Hematopoietic multipotent progenitor cell treated with erythropoietin and hydrocortisone succinate and interleukin-3 and kit ligand, for 17 days (in vitro differentiated cells): ENCODE measurements at regions not wholly inside any gene's neighbourhood (a gene's known extent, or its start where the extent isn't known, plus 50 kb on each side); places are given as distances from the start of the nearest gene placed in this dataset.

Experiments
- DNase-seq: peaks from one replicate; pipeline ENCODE4 v3.0.0-alpha.2; 2015; ENCODE audit warnings: low spot score

DNA sequence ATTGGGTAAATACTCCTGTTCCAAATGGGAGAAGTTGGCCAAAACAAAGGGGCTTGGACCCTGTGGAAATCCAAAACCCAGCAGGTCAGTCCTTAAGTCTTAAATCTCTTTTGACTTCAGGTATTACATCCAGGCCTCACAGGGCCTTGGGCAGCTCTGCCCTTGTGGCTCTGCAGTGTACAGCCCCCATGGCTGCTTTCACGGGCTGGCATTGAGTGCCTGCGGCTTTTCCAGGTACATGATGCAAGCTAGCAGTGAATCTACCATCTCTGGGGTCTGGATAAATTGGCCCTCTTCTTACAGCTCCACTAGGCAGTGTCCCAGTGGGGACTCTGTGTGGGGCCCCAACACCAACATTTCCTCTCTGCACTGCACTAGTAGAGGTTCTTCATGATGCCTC, 308.5 kb upstream of the ARRDC3 start:
- no peak for DNase-seq

DNA sequence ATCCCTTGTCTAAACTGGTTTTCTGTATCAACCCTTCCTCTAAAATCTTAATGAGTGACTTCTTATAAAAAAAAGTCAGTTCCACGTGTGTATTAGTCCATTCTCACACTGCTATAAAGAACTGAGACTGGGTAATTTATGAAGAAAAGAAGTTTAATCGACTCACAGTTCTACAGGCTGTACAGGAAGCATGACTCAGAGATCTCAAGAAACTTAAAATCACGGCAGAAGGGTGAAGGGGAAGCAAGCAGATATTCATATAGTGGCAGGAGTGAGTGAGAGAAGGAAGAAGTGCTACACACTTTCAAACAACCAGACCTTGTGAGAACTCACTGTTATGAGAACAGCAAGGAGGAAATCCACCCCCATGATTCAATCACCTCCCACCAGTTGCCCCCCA, 307.8 kb upstream of the ARRDC3 start:
- no peak for DNase-seq

GRCh38 chr5:91687430-91687829, 304.3 kb upstream of the ARRDC3 start:
- DNase-seq = no peak

- DNase-seq = no peak
These were observed 301.5 kb upstream of the ARRDC3 start for GRCh38 chr5:91684625-91685024.

DNA sequence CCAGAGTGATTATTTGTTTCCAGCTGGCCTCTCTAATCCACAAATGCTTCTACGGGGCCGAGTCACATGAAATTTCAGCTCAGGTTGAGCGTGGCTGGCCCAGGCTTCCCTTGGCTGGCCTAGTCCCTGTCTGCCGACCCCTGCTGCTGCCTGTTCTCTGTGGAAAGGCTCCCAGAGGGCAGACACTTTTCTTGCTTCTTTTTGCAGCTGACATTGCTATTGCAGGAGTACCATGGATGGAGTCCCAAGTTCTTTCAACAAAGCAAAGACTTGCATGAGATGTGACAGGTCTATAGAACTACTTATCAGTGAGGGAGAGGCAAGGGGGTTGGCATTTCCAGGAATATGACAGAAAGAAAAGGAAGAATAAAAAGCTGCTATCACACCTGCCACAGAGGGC, 287.4 kb upstream of the ARRDC3 start:
- no peak for DNase-seq

DNA sequence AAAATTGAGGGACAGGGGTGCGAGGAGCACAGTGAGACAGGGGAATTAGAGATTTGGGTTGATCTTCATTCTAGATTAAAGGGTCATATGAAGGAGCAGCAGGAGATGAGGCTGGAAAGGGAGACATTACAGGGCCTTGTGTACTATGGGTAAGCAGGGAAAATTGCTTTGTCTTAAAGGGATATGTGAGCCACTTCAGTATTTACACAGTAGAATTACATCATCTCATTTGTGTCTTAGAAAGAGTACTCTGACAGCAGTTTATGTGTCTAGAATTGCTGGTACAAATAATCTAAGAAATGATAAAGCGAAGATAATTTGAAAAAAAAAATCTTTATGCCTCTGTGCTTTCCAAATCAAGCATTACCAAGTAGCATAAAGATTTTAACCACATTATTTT, 287.0 kb upstream of the ARRDC3 start:
- no peak for DNase-seq

DNA sequence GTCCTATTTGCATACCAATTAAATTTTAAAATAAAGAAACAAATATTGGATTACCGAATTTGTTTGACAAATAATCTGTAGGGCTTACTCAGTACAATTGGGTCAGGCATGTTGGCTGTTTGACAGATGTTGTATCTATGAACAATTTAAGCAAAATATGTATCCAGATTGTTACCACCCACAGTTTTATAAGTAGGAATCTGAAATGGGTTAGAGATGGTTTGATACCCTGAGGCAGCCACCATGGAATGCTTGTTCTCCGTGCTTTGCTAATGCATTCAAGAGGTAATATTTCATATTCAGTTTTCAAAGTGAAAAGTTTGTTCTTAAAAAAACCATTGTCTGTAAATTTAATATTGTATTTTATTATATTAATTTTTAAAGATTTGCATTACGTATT, 285.1 kb upstream of the ARRDC3 start:
- DNase-seq = no peak

GRCh38 chr5:91652678-91653077, 269.6 kb upstream of the ARRDC3 start:
- DNase-seq = no peak

DNA sequence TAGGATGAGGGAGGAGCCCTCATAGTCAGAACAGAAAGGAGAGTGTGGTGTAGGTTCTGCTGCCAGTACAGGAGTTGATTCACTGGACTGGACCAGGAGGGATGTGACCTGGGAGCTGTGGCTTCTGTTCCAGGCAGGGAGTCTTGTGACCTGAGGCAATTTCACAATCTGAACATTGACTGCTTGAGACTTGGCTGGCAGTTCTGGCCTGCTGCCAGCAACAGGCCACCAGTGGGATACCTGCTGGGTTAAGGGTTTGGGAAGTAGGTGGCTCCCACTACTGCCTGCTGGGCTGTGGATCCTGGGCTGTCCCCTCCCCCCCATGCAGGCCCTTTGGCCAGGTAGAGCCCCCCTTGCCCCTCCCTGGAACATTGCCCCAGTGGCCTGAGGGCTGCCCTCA, 268.6 kb upstream of the ARRDC3 start:
- DNase-seq = no peak

DNA sequence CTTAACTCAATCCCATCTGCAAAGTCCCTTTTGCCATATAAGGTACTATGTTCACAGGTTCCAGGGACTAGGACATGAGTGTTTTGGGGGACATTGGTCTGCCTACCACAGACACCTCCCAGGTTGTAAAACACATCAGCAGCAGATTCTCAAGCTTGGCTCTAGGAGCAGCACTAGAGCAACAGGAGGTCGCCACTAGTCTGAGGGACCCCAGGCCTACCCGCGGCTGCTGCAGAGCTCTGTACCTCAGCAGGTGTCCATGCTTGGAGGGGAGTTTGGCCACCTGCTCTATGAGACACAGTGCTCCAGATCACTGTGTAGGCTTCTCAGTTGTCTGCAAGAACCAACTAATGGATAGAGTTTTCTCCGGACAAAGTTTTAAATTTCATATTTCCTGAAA, 262.2 kb upstream of the ARRDC3 start:
- DNase-seq = no peak

GRCh38 chr5:91643797-91644196, 260.7 kb upstream of the ARRDC3 start:
- DNase-seq = no peak

DNA sequence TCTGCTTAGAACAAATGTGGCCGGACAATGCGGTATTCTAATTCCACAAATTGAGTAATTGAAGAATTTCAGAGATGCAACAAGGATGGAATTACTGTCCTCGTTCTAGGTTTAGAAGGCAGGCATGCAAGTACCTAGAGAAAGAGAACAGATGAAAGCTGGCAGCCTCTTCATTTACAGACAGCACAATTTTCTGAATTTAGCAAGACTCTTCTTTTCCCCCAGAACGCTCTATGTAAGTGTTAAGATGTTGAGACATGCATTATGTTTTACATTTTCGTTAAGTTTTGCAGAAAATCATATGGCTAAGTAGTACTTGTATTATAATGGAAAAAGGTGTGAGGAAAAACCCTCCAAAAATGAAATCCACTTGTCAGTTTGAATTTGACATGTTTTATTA, 259.5 kb upstream of the ARRDC3 start:
- no peak for DNase-seq

- peak; percentile 24 for DNase-seq
These were observed 258.7 kb upstream of the ARRDC3 start for GRCh38 chr5:91641730-91642350.

- DNase-seq = no peak
These were observed 256.6 kb upstream of the ARRDC3 start for GRCh38 chr5:91639744-91640143.

DNA sequence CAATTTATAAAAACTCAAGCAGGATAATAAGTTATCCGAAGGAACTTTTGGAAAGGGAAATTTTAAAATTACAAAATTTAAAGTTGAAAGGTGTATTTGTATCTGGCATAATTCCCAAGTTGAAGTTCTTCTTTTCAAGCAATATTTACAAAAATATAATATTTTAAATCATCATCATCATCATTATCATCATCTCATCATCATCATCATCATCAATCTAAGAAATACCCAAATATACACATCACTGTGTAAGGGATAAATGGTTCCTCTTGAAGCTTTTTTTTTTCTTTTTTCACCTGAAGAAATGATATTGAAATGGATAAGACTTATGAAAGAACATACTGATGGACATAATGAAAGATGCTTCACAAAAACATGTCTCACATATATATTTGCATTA, 254.9 kb upstream of the ARRDC3 start:
- DNase-seq = no peak

- no peak for DNase-seq
These were observed 253.0 kb upstream of the ARRDC3 start for GRCh38 chr5:91635950-91636734.

GRCh38 chr5:91632871-91633270, 249.8 kb upstream of the ARRDC3 start:
- DNase-seq = no peak

DNA sequence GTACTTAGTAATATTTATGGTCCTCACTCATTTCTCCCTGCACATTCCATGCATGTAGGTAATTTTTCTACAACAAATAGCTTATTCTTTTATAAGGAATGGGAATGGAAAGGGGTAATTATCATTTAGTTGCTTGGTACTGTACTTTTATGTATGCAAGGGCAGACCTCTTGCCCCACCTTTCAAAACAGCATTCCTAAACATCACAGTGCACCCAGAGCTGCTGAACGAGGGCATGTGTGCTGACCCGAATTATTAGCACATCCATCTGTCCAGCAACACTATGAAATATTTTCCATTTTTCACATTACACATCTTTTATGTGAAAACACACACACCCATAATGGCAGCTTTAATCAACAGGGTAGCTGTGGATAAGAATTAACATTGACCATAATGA, 228.6 kb upstream of the ARRDC3 start:
- no peak for DNase-seq

GRCh38 chr5:91607675-91608074, 224.6 kb upstream of the ARRDC3 start:
- DNase-seq = no peak

DNA sequence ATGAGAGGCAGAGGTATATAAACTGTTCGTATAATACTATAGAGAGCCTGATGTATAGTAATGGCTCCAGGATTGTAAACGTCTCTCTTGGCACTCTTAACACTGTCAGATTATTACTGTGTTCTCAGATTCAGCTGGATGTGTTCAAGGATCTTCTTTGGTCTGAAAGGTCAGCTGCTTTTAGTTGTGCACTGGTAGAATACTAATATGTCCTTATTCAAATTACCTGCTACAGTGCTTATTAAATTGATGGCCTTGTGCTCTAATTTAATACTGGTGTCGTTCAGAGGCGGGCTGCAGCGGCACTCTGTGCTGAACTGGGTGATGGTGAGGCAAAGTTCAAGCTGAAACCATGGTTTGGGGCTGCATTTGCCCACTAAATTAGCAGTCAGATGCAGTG, 216.7 kb upstream of the ARRDC3 start:
- DNase-seq = no peak

- DNase-seq = peak; percentile 5
These were observed 215.1 kb upstream of the ARRDC3 start for GRCh38 chr5:91598216-91598615.

GRCh38 chr5:91595424-91595823, 212.3 kb upstream of the ARRDC3 start:
- DNase-seq = no peak

DNA sequence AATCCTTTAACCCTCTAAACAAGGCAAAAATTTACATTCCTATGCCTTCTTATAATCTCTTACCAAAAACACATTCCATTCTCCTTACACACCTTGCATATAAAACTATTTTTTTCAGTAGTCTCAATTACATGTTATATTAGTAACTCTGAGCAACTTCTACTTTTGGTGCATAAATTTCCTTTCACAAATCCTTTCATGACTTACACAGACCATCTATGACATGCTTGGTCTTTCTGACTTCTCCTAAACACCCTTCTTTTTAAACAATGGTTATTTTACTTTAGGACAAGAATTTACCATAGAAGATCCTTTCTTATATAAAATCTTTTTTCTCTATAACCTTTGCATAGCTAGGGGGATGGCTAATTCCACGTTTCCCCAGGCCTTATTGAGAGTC, 208.0 kb upstream of the ARRDC3 start:
- no peak for DNase-seq

GRCh38 chr5:91586232-91586631, 203.1 kb upstream of the ARRDC3 start:
- DNase-seq = no peak
